HG02870 (cell line): ENCODE measurements at regions not wholly inside any gene's neighbourhood (a gene's known extent, or its start where the extent isn't known, plus 50 kb on each side); places are given as distances from the start of the nearest gene placed in this dataset.
"Not testable (repeated sequence)": the region's sequence is repeated elsewhere in the genome, so short reads cannot be mapped to it uniquely, and the experiment has no call there.

Experiments used
- ATAC-seq: cut with Tn5 transposase; IDR thresholded peaks from one replicate; pipeline ENCODE4 v1.9.1; 2021; ENCODE audit warnings: mild to moderate bottlenecking, moderate library complexity; ENCODE audit not compliant: unreplicated experiment

GRCh38 chr12:19665121-19665900 is 226.0 kb downstream of the AEBP2 start:
- ATAC-seq = no peak

- no peak for ATAC-seq
Measured at GRCh38 chr12:19666070-19666469, 226.8 kb downstream of the AEBP2 start.

- ATAC-seq = no peak
Measured at GRCh38 chr12:19669793-19670192, 230.5 kb downstream of the AEBP2 start.

- ATAC-seq = no peak
Measured at GRCh38 chr12:19671695-19672094, 232.4 kb downstream of the AEBP2 start.

- ATAC-seq = no peak
Measured at GRCh38 chr12:19674437-19674836, 235.1 kb downstream of the AEBP2 start.

- no peak for ATAC-seq
Measured at GRCh38 chr12:19675361-19675760, 236.1 kb downstream of the AEBP2 start.

GRCh38 chr12:19678501-19678900 is 239.2 kb downstream of the AEBP2 start:
- not testable (repeated sequence) for ATAC-seq

GRCh38 chr12:19681007-19681406 is 241.7 kb downstream of the AEBP2 start:
- ATAC-seq = no peak

- ATAC-seq = no peak
Measured at GRCh38 chr12:19683178-19683927, 244.1 kb downstream of the AEBP2 start.

- no peak for ATAC-seq
Measured at GRCh38 chr12:19687371-19687770, 248.1 kb downstream of the AEBP2 start.

GRCh38 chr12:19688532-19688931 is 249.2 kb downstream of the AEBP2 start:
- no peak for ATAC-seq

GRCh38 chr12:19689226-19689625 is 249.9 kb downstream of the AEBP2 start:
- no peak for ATAC-seq

GRCh38 chr12:19689801-19690472 is 250.6 kb downstream of the AEBP2 start:
- no peak for ATAC-seq

- ATAC-seq = no peak
Measured at GRCh38 chr12:19692091-19692490, 252.8 kb downstream of the AEBP2 start.

- ATAC-seq = no peak
Measured at GRCh38 chr12:19692566-19692965, 253.3 kb downstream of the AEBP2 start.

- ATAC-seq = no peak
Measured at GRCh38 chr12:19694627-19695026, 255.3 kb downstream of the AEBP2 start.

- ATAC-seq = no peak
Measured at GRCh38 chr12:19695244-19696098, 256.2 kb downstream of the AEBP2 start.

- no peak for ATAC-seq
Measured at GRCh38 chr12:19700969-19701368, 261.7 kb downstream of the AEBP2 start.

- ATAC-seq = no peak
Measured at GRCh38 chr12:19704966-19705365, 265.7 kb downstream of the AEBP2 start.

- ATAC-seq = no peak
Measured at GRCh38 chr12:19706936-19707335, 267.6 kb downstream of the AEBP2 start.

GRCh38 chr12:19707948-19708409 is 268.7 kb downstream of the AEBP2 start:
- no peak for ATAC-seq
